Spinal cord (tissue), 9 donors: ENCODE measurements at regions not wholly inside any gene's neighbourhood (a gene's known extent, or its start where the extent isn't known, plus 50 kb on each side); places are given as distances from the start of the nearest gene placed in this dataset.

Experiments used
- DNase-seq, 6 donors: peaks; one replicate each; pipeline versions ENCODE4 v3.0.0 to v3.0.0-alpha.2; 2013 to 2015; ENCODE audit warnings: low spot score in 6 of 6, low read depth in 4 of 6
- H3K27ac ChIP-seq: one replicate; pipeline ENCODE4 v1.5.1; 2013; ENCODE audit warnings: low read depth, low read length, control low read depth
- H3K27me3 ChIP-seq: one replicate; pipeline ENCODE4 v1.6.1; 2013; ENCODE audit warnings: low read length; ENCODE audit not compliant: control insufficient read depth, insufficient read depth
- H3K36me3 ChIP-seq: one replicate; pipeline ENCODE4 v1.6.1; 2013; ENCODE audit warnings: low read length; ENCODE audit not compliant: control insufficient read depth, insufficient read depth
- H3K4me1 ChIP-seq: one replicate; pipeline ENCODE4 v1.6.1; 2013; ENCODE audit warnings: low read length; ENCODE audit not compliant: control insufficient read depth, insufficient read depth
- H3K4me3 ChIP-seq: one replicate; pipeline ENCODE4 v1.5.1; 2013; ENCODE audit warnings: low read depth, low read length, control low read depth
- H3K9me3 ChIP-seq: one replicate; pipeline ENCODE4 v1.6.1; 2013; ENCODE audit warnings: low read length; ENCODE audit not compliant: control insufficient read depth, insufficient read depth
- WGBS: methylation state at CpG from one replicate; pipeline ENCODE4 v1.1.5; 2013; ENCODE audit warnings: missing lambda C conversion rate; ENCODE audit not compliant: insufficient coverage; 5-methylcytosine and 5-hydroxymethylcytosine counted together
- donor health status: healthy.

DNA sequence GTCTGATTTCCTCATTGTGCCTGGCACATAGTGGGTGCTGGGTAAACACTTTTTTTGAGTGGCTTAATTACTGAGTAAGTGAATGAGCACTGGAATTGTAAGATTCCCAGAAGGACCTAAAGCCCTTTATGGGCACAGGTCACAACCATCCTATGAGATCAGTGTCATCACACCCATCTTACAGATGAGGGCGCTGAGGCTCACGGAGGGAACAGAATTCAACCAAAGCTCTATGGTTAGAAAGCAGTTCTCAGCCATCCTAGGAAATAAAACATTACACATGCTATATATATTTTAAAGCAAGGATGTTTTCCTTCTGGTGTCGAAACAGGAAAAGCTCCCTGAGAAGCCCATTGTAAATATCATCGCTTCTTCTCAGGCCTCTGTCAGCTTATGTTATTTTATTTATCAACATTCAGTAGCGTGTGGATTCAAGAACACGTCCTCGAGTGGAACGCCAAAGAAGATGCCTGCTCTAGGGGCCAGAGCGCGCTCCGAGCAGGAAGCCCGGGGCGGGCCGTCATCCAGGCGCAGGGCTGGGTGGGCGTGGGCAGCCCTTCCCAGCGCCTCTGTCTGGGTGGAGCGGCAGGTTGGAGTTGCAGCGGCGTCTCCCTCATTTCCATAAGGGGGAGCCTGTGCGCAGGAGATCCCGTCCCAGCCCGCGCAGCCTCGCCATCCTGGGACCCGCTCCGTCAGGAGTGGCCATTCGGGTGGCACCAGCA, 155.8 kb upstream of the SMIM23 start:
- Histone ChIP-seq H3K36me3 (no peaks in the 10 kb centered on the region), H3K9me3 (no peaks in the 10 kb centered on the region), H3K4me1 (peaks cover 9% of the 10 kb centered on the region), H3K27me3 (peaks cover 13% of the 10 kb centered on the region), H3K4me3 (no peak overlapping the region), H3K27ac (no peak overlapping the region)
- DNase-seq = peak in 2 of 6 donors; percentile 65 to 79
- 2% methylated on average over 24 of the region's 28 CpGs for WGBS

DNA sequence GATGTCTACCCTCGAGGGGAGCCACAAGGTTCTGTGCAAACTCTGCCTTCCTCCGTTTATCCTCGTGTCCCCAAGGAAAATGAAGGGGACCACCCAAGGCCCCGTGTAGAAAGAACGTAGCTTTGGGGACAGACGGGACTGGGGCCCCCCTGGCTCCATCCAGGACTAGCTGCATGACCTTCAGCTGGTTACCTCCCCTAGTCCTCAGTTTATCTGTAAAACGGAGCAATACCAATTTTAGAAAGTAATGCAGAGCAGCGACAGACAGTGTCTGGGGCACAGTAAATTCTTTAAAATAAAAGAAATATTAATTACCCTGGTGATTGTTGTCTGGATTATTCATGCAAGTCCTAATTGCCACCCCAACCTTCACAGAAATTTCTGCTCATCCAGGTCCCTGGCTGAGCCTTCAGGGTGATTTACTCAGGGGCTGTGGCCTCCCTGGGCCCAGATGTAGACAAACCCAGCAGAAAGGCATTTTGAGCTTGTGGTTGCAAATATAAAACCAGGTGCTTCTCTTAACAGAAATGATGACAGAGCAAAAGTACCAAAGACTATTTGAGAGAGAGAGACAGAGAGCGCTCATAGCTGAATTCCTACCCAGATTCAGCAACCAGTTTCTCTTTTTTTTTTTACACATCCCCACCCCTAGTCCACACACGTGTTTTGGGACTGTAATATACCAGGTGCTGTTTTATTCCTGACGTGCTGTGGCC, 155.1 kb upstream of the SMIM23 start:
- DNase-seq = no peak
- WGBS = 36% methylated on average over 8 of the region's 11 CpGs
- Histone ChIP-seq H3K9me3 (no peaks in the 10 kb centered on the region), H3K4me3 (no peak overlapping the region), H3K36me3 (no peaks in the 10 kb centered on the region), H3K27ac (no peak overlapping the region), H3K27me3 (peaks cover 13% of the 10 kb centered on the region), H3K4me1 (peaks cover 9% of the 10 kb centered on the region)

DNA sequence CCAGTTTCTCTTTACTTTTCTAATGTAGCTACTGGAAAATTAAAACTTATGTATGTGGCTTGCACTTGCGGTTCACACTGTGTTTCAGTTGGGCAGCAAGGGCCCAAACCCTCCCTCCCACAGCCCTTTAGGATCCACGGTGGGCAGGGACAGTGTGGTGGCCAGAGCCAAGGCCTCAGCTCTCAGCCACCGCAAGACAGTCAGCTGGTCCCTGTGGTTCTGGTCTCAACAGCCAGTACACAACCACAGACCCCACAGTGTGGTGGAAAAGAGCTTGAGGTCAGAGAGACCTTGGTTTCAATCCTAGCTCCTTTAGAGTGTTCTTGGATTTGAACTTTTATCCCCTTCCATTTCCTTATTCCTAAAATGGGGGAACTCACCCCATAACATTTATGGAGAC, 153.0 kb upstream of the SMIM23 start:
- Histone ChIP-seq H3K4me3 (no peak overlapping the region), H3K27me3 (peaks cover 16% of the 10 kb centered on the region), H3K4me1 (peaks cover 9% of the 10 kb centered on the region), H3K9me3 (no peaks in the 10 kb centered on the region), H3K36me3 (no peaks in the 10 kb centered on the region), H3K27ac (no peak overlapping the region)
- DNase-seq = no peak
- WGBS = no CpG with 5 or more reads among the region's 3 CpGs

DNA sequence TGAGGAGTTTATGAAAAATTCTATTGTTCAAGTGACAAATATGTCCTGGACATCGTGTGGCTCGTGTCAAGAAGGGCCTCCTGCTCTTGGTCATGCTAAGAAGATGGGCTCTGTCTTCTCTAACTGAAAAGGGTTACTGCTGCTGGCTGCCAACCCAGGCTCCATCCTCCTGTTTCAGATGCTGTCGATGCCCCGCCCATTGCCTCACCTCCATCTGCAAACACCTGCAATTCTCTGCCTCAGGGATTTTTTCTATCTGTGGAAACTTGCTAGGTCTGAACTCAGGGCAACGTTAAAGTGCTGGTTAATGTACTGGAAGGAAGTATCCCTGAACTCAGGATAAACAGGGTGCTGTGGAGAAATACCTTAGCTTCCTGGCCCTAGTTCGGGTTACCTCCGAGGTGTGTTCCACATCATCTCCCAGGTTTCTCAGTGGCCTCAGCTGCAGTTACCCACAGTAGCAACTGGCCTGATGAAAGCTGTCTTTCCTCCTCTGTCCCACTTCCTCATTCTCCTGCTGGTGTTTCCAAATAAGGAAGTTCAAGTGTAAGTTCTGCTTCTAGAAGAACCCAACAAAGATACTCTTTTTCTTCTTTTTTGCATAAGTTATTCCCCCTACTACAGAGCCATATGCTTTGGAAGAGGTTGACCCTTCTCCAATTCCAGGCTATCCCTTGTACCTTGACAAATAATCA, 151.7 kb upstream of the SMIM23 start:
- no peak for DNase-seq
- Histone ChIP-seq H3K4me1 (peaks cover 9% of the 10 kb centered on the region), H3K4me3 (no peak overlapping the region), H3K9me3 (no peaks in the 10 kb centered on the region), H3K36me3 (no peaks in the 10 kb centered on the region), H3K27me3 (peaks cover 16% of the 10 kb centered on the region), H3K27ac (no peak overlapping the region)
- WGBS = 77% methylated on average over 2 of the region's 7 CpGs

DNA sequence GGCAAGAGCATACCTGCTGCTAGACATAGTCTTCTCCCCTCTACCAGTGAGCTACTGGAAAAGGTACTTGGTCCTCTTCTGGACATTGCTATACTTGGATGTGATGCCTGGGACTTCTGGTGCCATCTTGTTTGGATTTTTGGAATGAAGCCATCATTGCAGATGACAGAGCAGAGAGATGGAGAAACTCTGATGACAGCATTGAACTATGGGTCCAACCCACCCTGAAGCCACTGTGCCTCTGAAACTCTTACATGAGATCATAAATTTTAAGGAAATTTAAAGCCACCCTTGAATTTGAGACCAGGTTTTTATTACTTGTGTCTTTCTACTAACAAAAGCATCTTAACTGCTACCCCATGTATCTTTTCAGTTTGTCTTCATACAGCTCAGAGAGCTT, 151.1 kb upstream of the SMIM23 start:
- DNase-seq = no peak
- Histone ChIP-seq H3K4me1 (peaks cover 9% of the 10 kb centered on the region), H3K9me3 (no peaks in the 10 kb centered on the region), H3K4me3 (no peak overlapping the region), H3K27ac (no peak overlapping the region), H3K27me3 (peaks cover 13% of the 10 kb centered on the region), H3K36me3 (no peaks in the 10 kb centered on the region)

DNA sequence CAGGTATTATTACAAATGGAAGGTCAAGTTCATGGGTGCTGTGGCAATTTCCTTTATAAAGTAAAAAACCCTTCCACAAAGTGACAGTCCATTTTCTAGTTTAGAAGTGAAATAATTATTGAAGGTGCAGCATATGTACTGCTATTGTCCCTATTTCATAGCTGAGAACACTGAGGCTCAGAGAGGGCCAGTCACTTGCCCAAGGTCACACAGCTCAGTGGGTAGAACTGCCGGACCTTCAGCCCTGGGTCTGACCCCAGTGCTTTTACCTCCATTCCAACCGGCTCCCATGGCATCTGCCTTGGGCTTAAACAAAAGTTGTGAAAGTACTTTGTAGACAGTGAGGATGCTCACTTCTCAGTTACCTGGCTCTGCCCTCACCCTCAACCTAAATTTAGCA, 150.6 kb upstream of the SMIM23 start:
- Histone ChIP-seq H3K27me3 (peaks cover 9% of the 10 kb centered on the region), H3K4me1 (peaks cover 7% of the 10 kb centered on the region), H3K27ac (no peak overlapping the region), H3K4me3 (no peak overlapping the region), H3K36me3 (no peaks in the 10 kb centered on the region), H3K9me3 (no peaks in the 10 kb centered on the region)
- 100% methylated on average over 1 of the region's 2 CpGs for WGBS
- no peak for DNase-seq

DNA sequence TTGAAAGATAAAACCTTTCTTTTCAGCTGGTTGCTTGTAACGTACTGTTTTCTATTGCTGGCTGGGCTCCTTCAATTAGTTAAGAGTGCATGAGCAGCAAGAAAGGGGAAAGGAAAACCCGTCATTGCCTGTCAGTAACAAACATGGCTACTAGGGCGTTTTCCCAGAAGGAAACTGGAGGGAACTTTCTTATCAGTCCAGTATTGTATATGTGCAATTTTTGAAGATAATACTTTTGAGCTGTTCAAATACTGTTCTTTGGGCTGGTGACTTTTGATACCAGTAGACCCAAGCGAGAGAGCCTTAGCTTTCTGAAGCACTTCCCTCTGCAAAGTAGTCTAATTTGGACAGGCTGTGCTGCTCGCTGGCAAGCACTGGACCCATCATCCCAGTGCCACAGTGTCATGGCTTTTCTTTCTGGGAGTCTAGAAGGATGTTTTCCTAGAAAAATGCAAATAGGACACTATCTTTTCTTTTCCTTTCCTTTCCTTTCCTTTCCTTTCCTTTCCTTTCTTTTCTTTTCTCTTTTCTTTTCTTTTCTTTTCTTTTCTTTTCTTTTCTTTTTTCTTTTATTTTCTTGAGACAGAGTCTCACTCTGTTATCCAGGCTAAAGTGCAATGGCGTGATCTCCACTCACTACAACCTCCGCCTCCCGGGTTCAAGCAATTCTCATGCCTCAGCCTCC, 149.9 kb upstream of the SMIM23 start:
- Histone ChIP-seq H3K4me3 (no peak overlapping the region), H3K27me3 (peaks cover 3% of the 10 kb centered on the region), H3K27ac (no peak overlapping the region), H3K4me1 (peaks cover 3% of the 10 kb centered on the region), H3K36me3 (no peaks in the 10 kb centered on the region), H3K9me3 (no peaks in the 10 kb centered on the region)
- WGBS = 74% methylated on average over 4 of the region's 8 CpGs
- no peak for DNase-seq

DNA sequence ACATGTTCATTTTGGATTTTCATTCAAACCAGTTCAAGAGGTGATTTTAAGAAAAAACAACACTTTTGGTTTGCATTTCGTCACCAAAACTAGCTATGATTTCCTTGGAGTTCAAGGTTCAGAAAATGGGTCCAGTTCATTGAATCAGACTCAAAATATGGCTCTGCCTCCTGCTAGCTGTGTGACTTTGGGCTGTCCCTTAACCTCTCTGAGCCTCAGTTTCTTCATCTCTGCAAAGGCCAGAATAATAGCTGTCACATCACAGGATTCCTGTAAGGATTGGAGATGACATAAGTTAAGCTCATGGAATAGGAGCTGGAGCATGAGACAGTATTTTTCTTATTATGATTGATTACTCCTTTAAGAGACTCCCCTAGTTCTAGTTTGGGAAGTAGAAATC, 147.8 kb upstream of the SMIM23 start:
- no peaks in the 10 kb centered on the region for H3K9me3 ChIP-seq
- WGBS = 92% methylated on average over 1 of the region's 1 CpG

DNA sequence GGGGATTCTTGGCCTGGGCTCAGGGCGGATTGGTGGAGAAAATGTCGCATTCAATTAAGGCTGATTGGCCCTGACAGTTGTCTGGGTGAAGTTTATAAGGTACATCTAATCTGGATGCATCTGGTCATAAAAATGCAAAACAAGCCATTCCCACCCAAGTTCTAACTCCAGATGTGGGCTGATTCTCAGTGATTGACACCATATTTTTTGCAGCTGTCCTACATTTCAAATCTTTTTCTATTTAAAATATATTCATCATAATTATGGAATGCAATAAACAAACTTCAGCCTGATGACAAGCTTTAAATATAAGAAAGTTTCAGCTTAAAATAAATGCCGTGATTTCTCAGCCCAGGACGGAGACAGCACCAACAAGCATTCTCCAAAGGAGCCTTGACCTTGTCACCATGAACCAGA, 146.4 kb upstream of the SMIM23 start:
- WGBS = 100% methylated on average over 2 of the region's 4 CpGs
- H3K4me3 ChIP-seq = no peak overlapping the region
- DNase-seq = no peak
- peaks cover 3% of the 10 kb centered on the region for H3K27me3 ChIP-seq
- no peaks in the 10 kb centered on the region for H3K36me3 ChIP-seq
- H3K4me1 ChIP-seq = peaks cover 11% of the 10 kb centered on the region
- no peak overlapping the region for H3K27ac ChIP-seq
- no peaks in the 10 kb centered on the region for H3K9me3 ChIP-seq

More for the DNA sequence above, 147.8 kb upstream of the SMIM23 start:
- no peak overlapping the region for H3K27ac ChIP-seq
- H3K4me1 ChIP-seq = peaks cover 6% of the 10 kb centered on the region
- H3K4me3 ChIP-seq = no peak overlapping the region
- H3K27me3 ChIP-seq = peaks cover 3% of the 10 kb centered on the region
- H3K36me3 ChIP-seq = no peaks in the 10 kb centered on the region
- no peak for DNase-seq
